HG03025 (cell line): ENCODE measurements at regions not wholly inside any gene's neighbourhood (a gene's known extent, or its start where the extent isn't known, plus 50 kb on each side); places are given as distances from the start of the nearest gene placed in this dataset.

Experiments used
- ATAC-seq: cut with Tn5 transposase; IDR thresholded peaks from one replicate; pipeline ENCODE4 v1.9.1; 2021; ENCODE audit warnings: mild to moderate bottlenecking, moderate library complexity; ENCODE audit not compliant: unreplicated experiment, low FRiP score

- ATAC-seq, result no peak
These were observed 161.7 kb upstream of the UBE2E1 start for GRCh38 chr3:23644099-23644498.

GRCh38 chr3:23644676-23645075 is 161.1 kb upstream of the UBE2E1 start:
- no peak for ATAC-seq

GRCh38 chr3:23645533-23646183 is 160.1 kb upstream of the UBE2E1 start:
- no peak for ATAC-seq

GRCh38 chr3:23646184-23646920 is 159.4 kb upstream of the UBE2E1 start:
- ATAC-seq, result no peak

GRCh38 chr3:23647706-23648258 is 158.0 kb upstream of the UBE2E1 start:
- ATAC-seq, result no peak

- no peak for ATAC-seq
These were observed 157.3 kb upstream of the UBE2E1 start for GRCh38 chr3:23648326-23648995.

GRCh38 chr3:23648996-23649395 is 156.8 kb upstream of the UBE2E1 start:
- no peak for ATAC-seq

GRCh38 chr3:23649448-23649847 is 156.3 kb upstream of the UBE2E1 start:
- ATAC-seq, result no peak

GRCh38 chr3:23650371-23651140 is 155.2 kb upstream of the UBE2E1 start:
- ATAC-seq, result no peak

- ATAC-seq, result peak; percentile 93
These were observed 151.9 kb upstream of the UBE2E1 start for GRCh38 chr3:23653647-23654525.

- ATAC-seq, result no peak
These were observed 151.2 kb upstream of the UBE2E1 start for GRCh38 chr3:23654571-23654970.

- no peak for ATAC-seq
These were observed 150.0 kb upstream of the UBE2E1 start for GRCh38 chr3:23655749-23656148.

- ATAC-seq, result no peak
These were observed 149.6 kb upstream of the UBE2E1 start for GRCh38 chr3:23656199-23656598.

- ATAC-seq, result no peak
These were observed 148.9 kb upstream of the UBE2E1 start for GRCh38 chr3:23656821-23657220.

- ATAC-seq, result no peak
These were observed 148.1 kb upstream of the UBE2E1 start for GRCh38 chr3:23657647-23658046.

- ATAC-seq, result peak; percentile 53
These were observed 146.5 kb upstream of the UBE2E1 start for GRCh38 chr3:23659274-23659673.

- ATAC-seq, result no peak
These were observed 145.8 kb upstream of the UBE2E1 start for GRCh38 chr3:23659840-23660430.

- ATAC-seq, result no peak
These were observed 143.6 kb upstream of the UBE2E1 start for GRCh38 chr3:23662079-23662617.

GRCh38 chr3:23663246-23663645 is 142.5 kb upstream of the UBE2E1 start:
- ATAC-seq, result no peak
